Astrocyte of the hippocampus (primary cell): ENCODE measurements at regions not wholly inside any gene's neighbourhood (a gene's known extent, or its start where the extent isn't known, plus 50 kb on each side); places are given as distances from the start of the nearest gene placed in this dataset.
"Not testable (repeated sequence)": the region's sequence is repeated elsewhere in the genome, so short reads cannot be mapped to it uniquely, and the experiment has no call there.

Source experiments
- DNase-seq: peaks from one replicate; pipeline ENCODE4 v3.0.0; 2011; ENCODE audit warnings: low read depth, low spot score

DNA sequence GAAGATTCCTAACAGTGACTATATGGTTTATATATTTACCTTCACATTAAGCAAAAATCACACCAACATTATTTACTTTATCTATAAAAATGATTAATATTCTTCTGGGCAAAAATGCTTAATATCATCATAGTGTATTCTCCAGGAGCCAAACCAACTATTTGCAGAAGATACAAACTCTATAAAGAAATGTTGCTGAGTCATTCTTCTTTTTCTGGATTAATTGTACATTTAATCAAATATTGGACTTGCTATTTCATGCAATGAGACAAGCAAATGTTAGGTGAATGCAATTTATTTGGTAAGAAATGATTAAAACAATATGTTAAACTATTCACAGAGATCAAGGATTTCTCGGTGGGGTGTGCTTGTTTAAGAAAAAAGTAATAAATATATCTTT, 1075.8 kb downstream of the PCDH9 start:
- no peak for DNase-seq

DNA sequence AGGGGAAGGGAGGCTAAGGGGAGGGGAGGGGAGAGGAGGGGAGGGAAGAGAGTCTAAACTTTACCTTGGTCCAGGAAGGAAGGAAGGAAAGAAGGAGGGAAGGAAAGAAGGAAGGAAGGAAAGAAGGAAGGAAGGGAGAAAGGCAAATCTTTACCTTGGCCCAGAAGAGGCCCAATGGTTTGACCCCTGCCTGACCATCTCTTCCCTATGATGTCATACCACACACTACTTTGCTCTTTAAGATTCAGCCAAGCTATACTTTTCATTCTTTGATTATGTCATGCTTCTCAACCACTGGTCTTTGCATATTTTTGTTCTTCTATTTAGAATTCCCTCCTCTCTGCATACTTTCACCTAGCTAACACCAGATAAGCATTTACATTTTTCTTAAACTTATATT, 1077.5 kb downstream of the PCDH9 start:
- DNase-seq: no peak

- DNase-seq: not testable (repeated sequence)
Observed at GRCh38 chr13:66144357-66144756, 1085.8 kb downstream of the PCDH9 start.

DNA sequence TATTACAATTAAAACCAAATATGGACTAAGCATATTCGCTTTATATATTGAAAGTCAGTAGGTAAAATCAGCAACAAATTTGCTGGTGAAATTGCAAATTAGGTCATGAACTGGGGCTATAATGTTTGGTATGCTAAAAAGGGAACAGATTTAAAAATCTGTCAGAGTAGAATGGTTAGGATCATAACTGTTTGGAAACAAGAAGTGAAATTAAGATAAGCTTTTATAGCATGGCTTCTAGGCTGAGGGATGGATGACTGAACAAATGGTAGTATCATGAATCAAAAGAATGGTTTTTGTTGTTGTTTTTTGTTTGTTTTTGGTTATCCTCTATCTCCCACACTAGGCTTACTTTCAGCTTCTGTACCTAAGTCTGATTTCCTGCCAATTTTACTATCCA, 1090.4 kb downstream of the PCDH9 start:
- no peak for DNase-seq

- no peak for DNase-seq
Observed at GRCh38 chr13:66139250-66139649, 1090.9 kb downstream of the PCDH9 start.

- no peak for DNase-seq
Observed at GRCh38 chr13:66138172-66138811, 1091.8 kb downstream of the PCDH9 start.

GRCh38 chr13:66137384-66137783, 1092.8 kb downstream of the PCDH9 start:
- DNase-seq: no peak

- no peak for DNase-seq
Observed at GRCh38 chr13:66128692-66129269, 1101.4 kb downstream of the PCDH9 start.

DNA sequence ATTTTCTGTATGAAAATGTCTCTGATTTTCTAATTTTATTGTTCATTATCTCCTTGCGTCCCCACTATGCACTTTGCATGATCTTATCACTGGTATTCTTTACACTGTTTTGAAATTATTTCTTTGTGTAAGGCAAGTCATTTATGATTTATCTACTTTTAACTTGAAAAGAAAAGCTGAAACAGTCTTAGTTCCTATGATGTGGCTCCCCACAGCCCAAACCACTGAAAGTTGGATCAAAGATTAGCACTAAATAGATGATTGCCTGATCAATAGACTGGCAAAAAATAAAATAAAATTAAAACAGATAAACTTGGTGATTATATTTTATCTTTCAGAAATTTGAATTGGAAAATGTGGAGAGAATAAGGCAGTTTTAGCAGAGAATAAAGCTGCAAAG, 1101.9 kb downstream of the PCDH9 start:
- DNase-seq: no peak

DNA sequence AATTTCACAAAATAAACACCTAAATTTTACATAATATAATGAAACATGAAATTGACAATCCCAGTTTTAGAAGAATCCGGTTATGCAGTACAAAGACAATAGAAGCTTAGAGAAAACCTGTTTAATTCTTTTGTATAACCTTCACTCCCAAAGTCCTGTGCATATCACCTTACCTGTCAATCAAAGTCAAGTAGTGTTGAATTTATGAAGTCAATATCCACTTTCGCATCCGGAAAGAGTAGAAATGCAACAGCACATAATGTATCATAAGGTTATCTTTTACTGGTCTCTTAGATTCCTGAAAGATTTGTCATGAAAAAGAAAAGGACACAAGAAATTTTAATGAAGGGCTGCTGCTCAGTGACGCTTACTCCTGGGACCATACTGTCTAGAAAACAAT, 1112.6 kb downstream of the PCDH9 start:
- no peak for DNase-seq

DNA sequence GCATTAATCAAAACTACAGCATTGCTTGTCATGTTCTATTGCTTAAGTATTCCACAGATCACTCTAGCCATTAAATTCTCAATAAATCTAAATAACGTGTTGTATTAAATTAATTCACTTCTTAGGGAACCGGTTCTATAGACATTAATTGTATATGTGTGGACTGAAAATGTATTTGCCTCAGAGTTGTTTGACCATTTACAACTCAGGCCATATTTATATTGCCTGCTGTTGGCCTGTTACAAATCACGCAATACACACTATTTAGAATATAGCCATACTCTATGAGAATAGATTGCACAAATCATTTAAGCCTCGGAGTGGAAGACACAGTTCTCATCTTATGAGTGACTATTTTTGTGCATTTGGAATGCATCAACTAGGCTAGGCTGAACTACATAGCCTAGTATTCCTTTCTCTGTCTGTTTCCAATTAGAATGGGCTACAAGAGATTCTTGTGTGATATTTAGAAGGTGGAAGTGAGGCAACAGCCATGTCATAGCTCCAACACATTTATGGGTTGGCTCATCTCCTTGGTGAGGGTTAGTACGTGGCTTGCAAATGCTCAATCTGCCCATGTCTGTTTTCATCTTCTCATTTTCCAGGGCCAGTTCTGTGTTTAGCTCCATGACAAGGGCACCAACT, 1116.1 kb downstream of the PCDH9 start:
- no peak for DNase-seq

DNA sequence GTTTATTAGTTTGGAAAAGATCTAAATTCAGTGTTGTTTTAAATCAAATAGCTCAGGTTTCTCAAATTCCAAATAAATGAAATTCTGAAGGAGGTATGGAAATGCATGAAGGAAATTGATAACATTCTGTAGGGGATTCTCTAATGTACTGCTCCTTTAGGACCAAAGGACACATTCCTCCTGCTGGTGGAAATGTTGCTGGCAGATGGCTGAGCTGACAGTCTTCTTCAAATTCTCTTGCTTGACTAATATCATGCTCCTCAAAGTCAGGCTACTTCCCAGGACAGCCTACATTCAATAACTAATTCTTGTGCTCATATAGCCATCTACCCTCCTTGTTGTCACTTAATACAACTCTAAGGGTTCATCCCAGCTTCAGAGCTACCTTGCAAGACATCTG, 1118.5 kb downstream of the PCDH9 start:
- no peak for DNase-seq

- DNase-seq: no peak
Observed at GRCh38 chr13:66106246-66106645, 1123.9 kb downstream of the PCDH9 start.

GRCh38 chr13:66102864-66103263, 1127.3 kb downstream of the PCDH9 start:
- DNase-seq: no peak

DNA sequence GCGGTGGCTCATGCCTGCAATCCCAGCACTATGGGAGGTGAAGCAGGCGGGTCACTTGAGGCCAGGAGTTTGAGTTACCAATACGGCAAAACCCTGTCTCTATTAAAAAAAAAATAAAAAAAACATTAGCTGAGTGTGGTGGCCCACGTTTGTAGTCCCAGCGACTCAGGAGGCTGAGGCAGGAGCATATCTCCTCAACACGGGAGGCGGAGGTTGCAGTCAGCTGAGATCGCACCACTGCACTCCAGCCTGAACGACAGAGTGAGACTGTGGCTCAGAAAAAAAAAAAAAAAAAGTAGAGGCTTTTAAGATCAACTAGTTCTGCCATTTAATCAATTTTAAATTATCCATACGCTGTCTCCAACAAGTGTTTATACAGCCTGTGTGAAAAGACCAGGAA, 1130.3 kb downstream of the PCDH9 start:
- DNase-seq: no peak

DNA sequence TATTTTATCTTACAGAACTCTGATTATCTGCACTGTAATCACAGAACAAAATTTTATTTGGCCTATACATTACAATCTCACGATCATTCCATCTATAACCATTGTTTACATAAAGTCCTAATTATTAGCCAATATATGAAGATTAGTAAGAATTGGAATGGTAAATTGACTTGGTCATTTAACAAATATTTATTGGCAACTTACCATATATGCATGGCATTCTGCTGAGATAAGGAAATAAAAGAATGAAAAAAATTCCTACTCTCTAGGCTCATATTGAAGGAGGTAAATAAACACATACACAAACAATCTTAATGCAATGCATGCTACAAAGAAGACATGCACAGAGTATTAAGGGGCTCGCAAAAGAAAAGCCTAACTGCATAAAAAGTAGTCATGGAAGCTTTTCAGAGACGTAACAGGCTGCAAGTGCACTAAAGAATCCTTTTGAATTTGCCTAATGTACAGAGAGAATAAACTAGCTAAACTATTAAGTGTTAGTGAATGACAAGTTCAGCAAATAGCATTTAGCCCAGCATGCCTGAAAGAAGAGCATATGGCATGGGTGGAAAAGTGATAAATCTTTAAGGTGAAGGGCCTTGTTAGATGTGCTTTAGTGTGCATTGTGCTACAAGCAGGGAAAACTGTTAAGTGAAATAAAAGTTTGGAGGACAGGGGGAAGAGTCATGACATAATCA, 1131.1 kb downstream of the PCDH9 start:
- DNase-seq: peak; percentile 4

DNA sequence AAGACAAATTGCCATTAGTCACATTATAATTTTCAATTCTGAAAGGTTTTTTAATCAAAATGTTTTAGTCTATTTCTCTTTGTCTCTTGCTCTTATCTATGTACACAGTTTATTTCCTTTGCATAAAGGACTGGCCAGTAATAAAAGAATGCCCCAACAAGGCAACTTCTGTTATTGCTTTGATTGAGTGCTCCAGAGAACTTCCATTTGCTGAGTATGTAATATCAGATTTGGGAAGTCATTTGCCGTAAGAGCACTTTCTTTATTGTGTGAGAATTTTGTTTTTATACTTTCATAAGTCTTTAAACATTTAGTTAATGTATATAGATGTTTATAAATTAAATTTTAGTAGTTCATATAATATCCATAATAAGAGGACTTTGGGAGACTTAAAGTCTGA, 1140.4 kb downstream of the PCDH9 start:
- no peak for DNase-seq

DNA sequence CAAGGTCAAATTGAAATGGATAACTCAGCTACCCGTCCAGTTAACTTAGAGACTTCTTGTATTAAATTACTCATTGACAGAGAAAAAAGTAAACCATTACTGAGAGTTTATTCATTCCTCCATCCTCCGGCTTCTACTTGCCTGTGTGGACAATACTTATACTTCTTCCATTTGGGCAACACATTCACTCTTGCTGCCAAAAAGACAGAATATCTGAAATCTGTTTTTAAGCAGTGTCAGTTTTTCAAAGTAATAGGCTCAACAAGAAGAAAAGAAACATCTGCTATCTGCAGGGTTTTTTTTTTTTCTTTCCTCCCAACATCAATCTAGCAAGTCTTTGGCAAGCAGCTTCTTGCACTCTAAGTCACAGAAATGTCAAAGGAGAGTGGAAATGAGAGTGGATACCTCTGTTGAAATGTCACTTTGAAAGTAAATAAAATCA, 1142.8 kb downstream of the PCDH9 start:
- DNase-seq: peak; percentile 1

GRCh38 chr13:66077132-66077689, 1152.9 kb downstream of the PCDH9 start:
- DNase-seq: no peak

DNA sequence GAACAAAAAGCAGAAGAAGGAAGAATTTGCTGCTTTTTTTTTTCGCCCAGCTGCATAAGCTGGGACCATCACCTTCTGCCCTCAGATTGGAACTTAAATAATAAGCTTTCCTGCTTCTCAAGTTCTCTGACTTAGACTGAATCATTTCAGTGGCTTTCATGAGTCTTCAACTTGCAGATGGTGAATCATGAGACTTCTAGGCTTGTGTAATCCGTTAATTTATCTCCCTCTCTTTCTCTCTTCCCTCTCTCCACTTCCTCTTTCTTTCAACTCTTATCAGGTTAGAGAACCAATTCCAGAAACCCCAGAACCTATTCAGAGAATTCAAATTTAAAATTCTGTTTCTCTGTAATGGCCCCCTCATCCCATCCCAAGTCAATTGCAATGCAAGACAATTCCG, 1153.7 kb downstream of the PCDH9 start:
- peak; percentile 5 for DNase-seq

DNA sequence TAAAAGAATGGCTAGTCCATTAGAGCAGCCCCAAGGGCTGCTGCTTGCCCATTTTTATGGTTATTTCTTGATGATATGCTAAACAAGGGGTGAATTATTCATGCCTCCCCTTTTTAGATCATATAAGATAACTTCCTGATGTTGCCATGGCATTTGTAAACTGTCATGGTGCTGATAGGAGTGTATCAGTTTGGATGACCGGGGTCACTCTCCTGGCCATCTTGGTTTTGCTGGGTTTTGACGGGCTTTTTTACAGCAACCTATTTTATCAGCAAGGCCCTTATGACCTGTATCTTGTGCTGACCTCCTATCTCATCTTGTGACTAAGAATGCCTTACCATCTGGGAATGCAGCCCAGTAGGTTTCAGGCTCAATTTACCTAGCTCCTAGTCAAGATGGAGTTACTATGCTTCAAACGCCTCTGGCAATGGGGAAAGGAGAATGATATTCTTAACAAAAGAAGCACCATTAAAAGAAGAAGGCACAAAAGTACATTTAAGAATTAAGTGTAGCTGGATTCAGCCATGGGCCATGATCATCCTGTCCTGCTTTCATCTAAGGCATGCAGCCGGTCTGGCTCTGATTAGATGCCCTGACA, 1156.0 kb downstream of the PCDH9 start:
- DNase-seq: no peak

- DNase-seq: peak; percentile 76
Observed at GRCh38 chr13:66072097-66072496, 1158.0 kb downstream of the PCDH9 start.
